GM23248 (cell line): ENCODE measurements at regions not wholly inside any gene's neighbourhood (a gene's known extent, or its start where the extent isn't known, plus 50 kb on each side); places are given as distances from the start of the nearest gene placed in this dataset.

Source experiments
- DNase-seq: peaks from one replicate; pipeline ENCODE4 v3.0.0-alpha.2; 2015
- H2AFZ ChIP-seq: fragments of 200-600 bp; sonication (generic); 2 replicates; pipeline ENCODE4 v1.6.1; 2016; ENCODE audit warnings: antibody characterized with exemption
- H3F3A ChIP-seq: fragments of 200-600 bp; sonication (generic); 2 replicates; pipeline ENCODE4 v1.6.1; 2016; ENCODE audit warnings: mild to moderate bottlenecking, antibody characterized with exemption, mixed run types; ENCODE audit not compliant: insufficient read depth
- H3K27ac ChIP-seq: fragments of 200-600 bp; sonication (generic); 2 replicates; pipeline ENCODE4 v1.5.1; 2016; ENCODE audit warnings: mild to moderate bottlenecking
- H3K27me3 ChIP-seq: fragments of 200-600 bp; sonication (generic); replicated peaks from 2 replicates; pipeline ENCODE4 v1.6.1; 2016; ENCODE audit warnings: mild to moderate bottlenecking; ENCODE audit not compliant: insufficient read depth
- H3K36me3 ChIP-seq: fragments of 200-600 bp; sonication (generic); 2 replicates; pipeline ENCODE4 v1.6.1; 2016; ENCODE audit warnings: low read depth, mild to moderate bottlenecking
- H3K4me1 ChIP-seq: fragments of 200-600 bp; sonication (generic); 2 replicates; pipeline ENCODE4 v1.6.1; 2016; ENCODE audit warnings: mild to moderate bottlenecking; ENCODE audit not compliant: insufficient read depth
- H3K4me2 ChIP-seq: fragments of 200-600 bp; sonication (generic); one replicate; pipeline ENCODE4 v1.6.1; 2016; ENCODE audit warnings: mild to moderate bottlenecking; ENCODE audit not compliant: unreplicated experiment
- H3K4me3 ChIP-seq: fragments of 200-600 bp; sonication (generic); 2 replicates; pipeline ENCODE4 v1.5.1; 2016; ENCODE audit warnings: mild to moderate bottlenecking
- H3K79me2 ChIP-seq: fragments of 200-600 bp; sonication (generic); 2 replicates; pipeline ENCODE4 v1.6.1; 2016; ENCODE audit warnings: mild to moderate bottlenecking; ENCODE audit not compliant: insufficient read depth
- H3K9ac ChIP-seq: fragments of 200-600 bp; sonication (generic); 2 replicates; pipeline ENCODE4 v1.6.1; 2016; ENCODE audit warnings: mild to moderate bottlenecking
- H3K9me2 ChIP-seq: fragments of 200-600 bp; sonication (generic); 2 replicates; pipeline ENCODE4 v1.6.1; 2016; ENCODE audit warnings: mixed run types, mild to moderate bottlenecking, moderate library complexity; ENCODE audit not compliant: insufficient read depth
- H3K9me3 ChIP-seq: fragments of 200-600 bp; sonication (generic); one replicate; pipeline ENCODE4 v1.6.1; 2017; ENCODE audit warnings: low read depth
- H4K20me1 ChIP-seq: fragments of 200-600 bp; sonication (generic); 2 replicates; pipeline ENCODE4 v1.6.0; 2016; ENCODE audit not compliant: insufficient read depth
- EZH2 ChIP-seq: fragments of 200-600 bp; sonication (generic); IDR thresholded peaks from 2 replicates; pipeline ENCODE4 v1.6.1; 2018; ENCODE audit warnings: antibody characterized with exemption, mild to moderate bottlenecking; ENCODE audit not compliant: insufficient read depth, poor library complexity, severe bottlenecking
- EZH2phosphoT487 ChIP-seq: fragments of 200-600 bp; sonication (generic); IDR thresholded peaks from 2 replicates; pipeline ENCODE4 v1.6.1; 2018; ENCODE audit warnings: antibody characterized with exemption, moderate library complexity, mild to moderate bottlenecking, low read depth; ENCODE audit not compliant: insufficient read depth
- WGBS, 2 experiments: methylation state at CpG; one replicate each; pipeline ENCODE4 v1.1.6; 2015 to 2017; ENCODE audit warnings: low lambda C conversion rate in 2 of 2, low coverage in 1 of 2; ENCODE audit errors: missing lambda C conversion rate in 2 of 2; 5-methylcytosine and 5-hydroxymethylcytosine counted together
- in situ Hi-C: fragments of 300-500 bp; cut with MboI; formaldehyde crosslinking; loops from 2 replicates; pipeline ENCODE4 v1.15.0; 2020

- Histone ChIP-seq H4K20me1 (no peaks in the 10 kb centered on the region), H3K9me3 (no peaks in the 10 kb centered on the region), H3K79me2 (no peaks in the 10 kb centered on the region), H3K4me2 (no peak overlapping the region), H3K27ac (no peak overlapping the region), H3K4me1 (no peaks in the 10 kb centered on the region), H3K36me3 (no peaks in the 10 kb centered on the region), H3K9ac (no peak overlapping the region), H3K9me2 (no peaks in the 10 kb centered on the region), H2AFZ (no peak overlapping the region), H3K4me3 (no peak overlapping the region), H3K27me3 (no peaks in the 10 kb centered on the region), H3F3A (no peaks in the 10 kb centered on the region)
- in situ Hi-C loops = no loop called here
- TF ChIP-seq EZH2phosphoT487 (no peak), EZH2 (no peak)
- WGBS, 2 experiments = 62 to 73% methylated on average over 2 of the region's 2 CpGs
- no peak for DNase-seq
Observed at GRCh38 chr3:28191363-28191762, 50.1 kb upstream of the CMC1 start.
